ENCODE measurements at regions not wholly inside any gene's neighbourhood (a gene's known extent, or its start where the extent isn't known, plus 50 kb on each side); places are given as distances from the start of the nearest gene placed in this dataset.

GRCh38 chr10:36516281-36516680, 609.1 kb upstream of the ANKRD30A start:
- TF ChIP-seq CTCF (IDR thresholded peaks at IDR 0.05; ENCODE audit: extremely low read depth in 1 of 2, insufficient read depth in 1 of 2, low read depth in 1 of 2, low read length in 2 of 2) (no peak), EZH2 (IDR thresholded peaks at IDR 0.05; ENCODE audit: borderline replicate concordance, low read depth, low read length, severe bottlenecking) (no peak), MAX (IDR thresholded peaks at IDR 0.05; ENCODE audit: insufficient read depth, insufficient read length) (no peak), POLR2AphosphoS5 (IDR thresholded peaks at IDR 0.05; ENCODE audit: insufficient read depth, low read depth, low read length) (no peak)

Measured in endothelial cell of umbilical vein (primary cell).